ENCODE measurements at regions not wholly inside any gene's neighbourhood (a gene's known extent, or its start where the extent isn't known, plus 50 kb on each side); places are given as distances from the start of the nearest gene placed in this dataset.

DNA sequence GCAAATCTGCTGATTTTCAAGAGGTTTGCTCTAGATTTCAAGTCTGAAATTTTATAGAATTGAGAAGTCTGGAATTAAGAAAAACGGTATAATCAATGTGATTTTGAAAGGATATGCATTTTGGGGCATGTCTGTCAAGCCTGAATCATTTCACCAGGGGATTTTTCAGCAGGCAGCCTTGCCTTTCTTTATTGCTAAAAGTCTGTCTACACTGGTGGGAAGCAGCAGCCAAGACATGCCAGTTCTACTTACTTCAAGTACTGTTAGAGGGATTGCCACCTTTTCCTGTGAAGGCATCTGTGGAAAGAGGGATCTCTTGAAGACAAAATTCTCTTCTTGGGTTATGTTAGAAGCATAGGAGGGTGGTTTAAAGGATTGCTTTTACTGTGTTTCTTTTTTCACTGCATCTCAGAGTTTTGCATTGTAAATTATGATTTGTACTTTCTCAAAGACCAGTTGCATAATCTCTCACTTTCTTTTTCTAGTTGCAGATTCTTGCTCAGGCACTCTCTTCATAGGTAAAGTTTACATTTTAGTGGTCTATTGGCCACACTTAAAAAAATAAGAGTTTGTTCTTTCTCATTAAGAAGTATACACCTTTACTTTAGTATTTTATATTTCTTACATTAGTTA lies 837.0 kb downstream of the GALC start:
- TF ChIP-seq, protein P1, sequence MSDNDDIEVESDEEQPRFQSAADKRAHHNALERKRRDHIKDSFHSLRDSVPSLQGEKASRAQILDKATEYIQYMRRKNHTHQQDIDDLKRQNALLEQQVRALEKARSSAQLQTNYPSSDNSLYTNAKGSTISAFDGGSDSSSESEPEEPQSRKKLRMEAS (IDR thresholded peaks at IDR 0.05), result no peak
- TF ChIP-seq, protein P2, sequence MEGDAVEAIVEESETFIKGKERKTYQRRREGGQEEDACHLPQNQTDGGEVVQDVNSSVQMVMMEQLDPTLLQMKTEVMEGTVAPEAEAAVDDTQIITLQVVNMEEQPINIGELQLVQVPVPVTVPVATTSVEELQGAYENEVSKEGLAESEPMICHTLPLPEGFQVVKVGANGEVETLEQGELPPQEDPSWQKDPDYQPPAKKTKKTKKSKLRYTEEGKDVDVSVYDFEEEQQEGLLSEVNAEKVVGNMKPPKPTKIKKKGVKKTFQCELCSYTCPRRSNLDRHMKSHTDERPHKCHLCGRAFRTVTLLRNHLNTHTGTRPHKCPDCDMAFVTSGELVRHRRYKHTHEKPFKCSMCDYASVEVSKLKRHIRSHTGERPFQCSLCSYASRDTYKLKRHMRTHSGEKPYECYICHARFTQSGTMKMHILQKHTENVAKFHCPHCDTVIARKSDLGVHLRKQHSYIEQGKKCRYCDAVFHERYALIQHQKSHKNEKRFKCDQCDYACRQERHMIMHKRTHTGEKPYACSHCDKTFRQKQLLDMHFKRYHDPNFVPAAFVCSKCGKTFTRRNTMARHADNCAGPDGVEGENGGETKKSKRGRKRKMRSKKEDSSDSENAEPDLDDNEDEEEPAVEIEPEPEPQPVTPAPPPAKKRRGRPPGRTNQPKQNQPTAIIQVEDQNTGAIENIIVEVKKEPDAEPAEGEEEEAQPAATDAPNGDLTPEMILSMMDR (IDR thresholded peaks at IDR 0.05; ENCODE audit: low read depth, low read length, missing input control), result no peak
- TF ChIP-seq TAF1 (conservative IDR thresholded peaks at IDR 0.05) (no peak), RXRA (IDR thresholded peaks at IDR 0.05) (no peak), EGR1 (IDR thresholded peaks at IDR 0.05; ENCODE audit: low read depth in 2 of 2) (no peak), RAD21 (IDR thresholded peaks at IDR 0.05) (no peak)
- TF ChIP-seq, protein P3, sequence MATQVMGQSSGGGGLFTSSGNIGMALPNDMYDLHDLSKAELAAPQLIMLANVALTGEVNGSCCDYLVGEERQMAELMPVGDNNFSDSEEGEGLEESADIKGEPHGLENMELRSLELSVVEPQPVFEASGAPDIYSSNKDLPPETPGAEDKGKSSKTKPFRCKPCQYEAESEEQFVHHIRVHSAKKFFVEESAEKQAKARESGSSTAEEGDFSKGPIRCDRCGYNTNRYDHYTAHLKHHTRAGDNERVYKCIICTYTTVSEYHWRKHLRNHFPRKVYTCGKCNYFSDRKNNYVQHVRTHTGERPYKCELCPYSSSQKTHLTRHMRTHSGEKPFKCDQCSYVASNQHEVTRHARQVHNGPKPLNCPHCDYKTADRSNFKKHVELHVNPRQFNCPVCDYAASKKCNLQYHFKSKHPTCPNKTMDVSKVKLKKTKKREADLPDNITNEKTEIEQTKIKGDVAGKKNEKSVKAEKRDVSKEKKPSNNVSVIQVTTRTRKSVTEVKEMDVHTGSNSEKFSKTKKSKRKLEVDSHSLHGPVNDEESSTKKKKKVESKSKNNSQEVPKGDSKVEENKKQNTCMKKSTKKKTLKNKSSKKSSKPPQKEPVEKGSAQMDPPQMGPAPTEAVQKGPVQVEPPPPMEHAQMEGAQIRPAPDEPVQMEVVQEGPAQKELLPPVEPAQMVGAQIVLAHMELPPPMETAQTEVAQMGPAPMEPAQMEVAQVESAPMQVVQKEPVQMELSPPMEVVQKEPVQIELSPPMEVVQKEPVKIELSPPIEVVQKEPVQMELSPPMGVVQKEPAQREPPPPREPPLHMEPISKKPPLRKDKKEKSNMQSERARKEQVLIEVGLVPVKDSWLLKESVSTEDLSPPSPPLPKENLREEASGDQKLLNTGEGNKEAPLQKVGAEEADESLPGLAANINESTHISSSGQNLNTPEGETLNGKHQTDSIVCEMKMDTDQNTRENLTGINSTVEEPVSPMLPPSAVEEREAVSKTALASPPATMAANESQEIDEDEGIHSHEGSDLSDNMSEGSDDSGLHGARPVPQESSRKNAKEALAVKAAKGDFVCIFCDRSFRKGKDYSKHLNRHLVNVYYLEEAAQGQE (IDR thresholded peaks at IDR 0.05), result no peak
